CD4-positive, alpha-beta T cell treated with Interleukin-4 for 4 hours (primary cell): ENCODE measurements at regions not wholly inside any gene's neighbourhood (a gene's known extent, or its start where the extent isn't known, plus 50 kb on each side); places are given as distances from the start of the nearest gene placed in this dataset.
A peak's percentile ranks its signal among the peaks of the same experiment; 100 is the strongest.
"Not testable (repeated sequence)": the region's sequence is repeated elsewhere in the genome, so short reads cannot be mapped to it uniquely, and the experiment has no call there.

Source experiments
- DNase-seq: peaks from one replicate; pipeline ENCODE4 v3.0.0-alpha.2; 2020

GRCh38 chr1:193437785-193438184 lies 251.4 kb upstream of the B3GALT2 start:
- DNase-seq, result peak; percentile 51

GRCh38 chr1:193437333-193437732 lies 250.9 kb upstream of the B3GALT2 start:
- not testable (repeated sequence) for DNase-seq

- no peak for DNase-seq
Observed at GRCh38 chr1:193435781-193436180, 249.4 kb upstream of the B3GALT2 start.

GRCh38 chr1:193434319-193434718 lies 247.9 kb upstream of the B3GALT2 start:
- no peak for DNase-seq

- DNase-seq, result no peak
Observed at GRCh38 chr1:193433599-193433998, 247.2 kb upstream of the B3GALT2 start.

- DNase-seq, result no peak
Observed at GRCh38 chr1:193432979-193433587, 246.7 kb upstream of the B3GALT2 start.

GRCh38 chr1:193431265-193431977 lies 245.0 kb upstream of the B3GALT2 start:
- no peak for DNase-seq

- no peak for DNase-seq
Observed at GRCh38 chr1:193427524-193427923, 241.1 kb upstream of the B3GALT2 start.

GRCh38 chr1:193426061-193426460 lies 239.6 kb upstream of the B3GALT2 start:
- DNase-seq, result no peak

GRCh38 chr1:193421487-193421886 lies 235.1 kb upstream of the B3GALT2 start:
- DNase-seq, result no peak

GRCh38 chr1:193419295-193419694 lies 232.9 kb upstream of the B3GALT2 start:
- no peak for DNase-seq

- no peak for DNase-seq
Observed at GRCh38 chr1:193418745-193419058, 232.3 kb upstream of the B3GALT2 start.

GRCh38 chr1:193417945-193418744 lies 231.7 kb upstream of the B3GALT2 start:
- DNase-seq, result peak; percentile 58

- DNase-seq, result peak; percentile 61
Observed at GRCh38 chr1:193417403-193417802, 231.0 kb upstream of the B3GALT2 start.

- DNase-seq, result no peak
Observed at GRCh38 chr1:193416226-193417024, 230.0 kb upstream of the B3GALT2 start.

- no peak for DNase-seq
Observed at GRCh38 chr1:193415256-193415655, 228.8 kb upstream of the B3GALT2 start.

GRCh38 chr1:193413376-193413775 lies 227.0 kb upstream of the B3GALT2 start:
- no peak for DNase-seq

GRCh38 chr1:193412748-193413147 lies 226.3 kb upstream of the B3GALT2 start:
- DNase-seq, result peak; percentile 26

- peak; percentile 65 for DNase-seq
Observed at GRCh38 chr1:193411714-193412113, 225.3 kb upstream of the B3GALT2 start.

- DNase-seq, result no peak
Observed at GRCh38 chr1:193411215-193411614, 224.8 kb upstream of the B3GALT2 start.

GRCh38 chr1:193408782-193409293 lies 222.4 kb upstream of the B3GALT2 start:
- DNase-seq, result no peak

- DNase-seq, result peak; percentile 72
Observed at GRCh38 chr1:193406901-193407300, 220.5 kb upstream of the B3GALT2 start.

GRCh38 chr1:193404236-193404635 lies 217.8 kb upstream of the B3GALT2 start:
- no peak for DNase-seq
